CD14-positive monocyte (primary cell): ENCODE measurements at regions not wholly inside any gene's neighbourhood (a gene's known extent, or its start where the extent isn't known, plus 50 kb on each side); places are given as distances from the start of the nearest gene placed in this dataset.

Experiments used
- DNase-seq, 3 donors: peaks; one replicate each; pipeline ENCODE4 v3.0.0-alpha.2; 2011 to 2022
- H2AFZ ChIP-seq: 2 replicates; pipeline ENCODE4 v1.6.0; 2012; ENCODE audit warnings: mild to moderate bottlenecking, low read depth, low read length, inconsistent platforms; ENCODE audit not compliant: insufficient read depth, poor library complexity, severe bottlenecking
- H3K27ac ChIP-seq, 2 donors: 1 replicate in 1 of 2; 2 replicates in 1 of 2; pipeline ENCODE4 v1.5.1; 2012 to 2013; ENCODE audit warnings: low read length in 2 of 2, control low read depth in 1 of 2, inconsistent platforms in 1 of 2, low read depth in 1 of 2, mild to moderate bottlenecking in 1 of 2
- H3K27me3 ChIP-seq, 2 donors: one replicate each; pipeline versions ENCODE4 v1.6.0 to v1.6.1; 2011 to 2013; ENCODE audit warnings: low read length in 2 of 2; ENCODE audit not compliant: control insufficient read depth in 2 of 2, insufficient read depth in 2 of 2
- H3K36me3 ChIP-seq, 2 donors: replicated peaks in 1 of 2; 1 replicate in 1 of 2; 2 replicates in 1 of 2; pipeline versions ENCODE4 v1.5.1 to v1.6.1; 2012 to 2013; ENCODE audit warnings: low read length in 2 of 2, control low read depth in 1 of 2, inconsistent platforms in 1 of 2, mild to moderate bottlenecking in 1 of 2; ENCODE audit not compliant: insufficient read depth in 2 of 2, control insufficient read depth in 1 of 2
- H3K4me1 ChIP-seq, 2 donors: 1 replicate in 1 of 2; 2 replicates in 1 of 2; pipeline versions ENCODE4 v1.5.1 to v1.6.1; 2012 to 2013; ENCODE audit warnings: low read length in 2 of 2, control low read depth in 1 of 2, inconsistent platforms in 1 of 2, mild to moderate bottlenecking in 1 of 2, moderate library complexity in 1 of 2; ENCODE audit not compliant: insufficient read depth in 2 of 2, control insufficient read depth in 1 of 2
- H3K4me2 ChIP-seq: replicated peaks from 2 replicates; pipeline ENCODE3; 2012; ENCODE audit warnings: low read length, moderate library complexity, mild to moderate bottlenecking; ENCODE audit not compliant: poor library complexity, severe bottlenecking; ENCODE audit errors: extremely low read depth
- H3K4me3 ChIP-seq, 3 experiments: fragments of 200-600 bp in 1 of 3; sonication (generic) in 1 of 3; replicated peaks in 1 of 3; 1 replicate in 2 of 3; 2 replicates in 1 of 3; pipeline ENCODE4 v1.5.1; 2011 to 2013; ENCODE audit warnings: low read length in 3 of 3, mild to moderate bottlenecking in 3 of 3, control low read depth in 2 of 3, low read depth in 2 of 3, inconsistent platforms in 1 of 3, moderate library complexity in 1 of 3
- H3K79me2 ChIP-seq: 2 replicates; pipeline ENCODE4 v1.6.0; 2012; ENCODE audit warnings: mild to moderate bottlenecking, control low read depth, inconsistent platforms, low read length, moderate library complexity; ENCODE audit not compliant: insufficient read depth
- H3K9ac ChIP-seq: 2 replicates; pipeline ENCODE4 v1.6.0; 2017; ENCODE audit warnings: low read length, mild to moderate bottlenecking; ENCODE audit not compliant: insufficient read depth, poor library complexity, severe bottlenecking
- H3K9me3 ChIP-seq, 2 donors: replicated peaks in 1 of 2; 1 replicate in 1 of 2; 2 replicates in 1 of 2; pipeline versions ENCODE4 v1.5.1 to v1.6.1; 2012 to 2013; ENCODE audit warnings: low read length in 2 of 2, control low read depth in 1 of 2; ENCODE audit not compliant: control insufficient read depth in 1 of 2, insufficient read depth in 1 of 2
- H4K20me1 ChIP-seq: 2 replicates; pipeline ENCODE4 v1.6.0; 2012; ENCODE audit warnings: mild to moderate bottlenecking, low read length, control low read depth, moderate library complexity; ENCODE audit not compliant: insufficient read depth
- H3K27ac Mint-ChIP-seq, 7 donors: one replicate each; pipeline ENCODE4 v1.8.0; 2020; ENCODE audit warnings: mild to moderate bottlenecking in 7 of 7, mixed read lengths in 7 of 7, moderate library complexity in 6 of 7, inconsistent platforms in 2 of 7
- H3K27me3 Mint-ChIP-seq, 3 donors: one replicate each; pipeline ENCODE4 v1.8.0; 2021 to 2022; ENCODE audit warnings: low read depth in 3 of 3, mild to moderate bottlenecking in 3 of 3, mixed read lengths in 3 of 3, moderate library complexity in 3 of 3, inconsistent platforms in 1 of 3
- H3K36me3 Mint-ChIP-seq, 2 donors: one replicate each; pipeline ENCODE4 v1.8.0; 2020; ENCODE audit warnings: mixed read lengths in 2 of 2, inconsistent platforms in 1 of 2, mild to moderate bottlenecking in 1 of 2
- H3K4me1 Mint-ChIP-seq: one replicate; pipeline ENCODE4 v1.8.0; 2020; ENCODE audit warnings: mild to moderate bottlenecking, mixed read lengths
- H3K4me3 Mint-ChIP-seq, 2 donors: one replicate each; pipeline ENCODE4 v1.8.0; 2020; ENCODE audit warnings: mild to moderate bottlenecking in 2 of 2, mixed read lengths in 2 of 2, moderate library complexity in 1 of 2
- H3K9me3 Mint-ChIP-seq, 7 donors: one replicate each; pipeline ENCODE4 v1.8.0; 2020 to 2022; ENCODE audit warnings: mixed read lengths in 7 of 7, mild to moderate bottlenecking in 6 of 7, moderate library complexity in 6 of 7, inconsistent platforms in 2 of 7
- CTCF ChIP-seq: fragments of 200-600 bp; IDR thresholded peaks from one replicate; pipeline ENCODE4 v1.8.0; 2022; ENCODE audit warnings: antibody characterized with exemption, mild to moderate bottlenecking
- WGBS: methylation state at CpG from one replicate; pipeline ENCODE4 v1.1.5; 2013; ENCODE audit warnings: missing lambda C conversion rate; ENCODE audit not compliant: insufficient coverage; 5-methylcytosine and 5-hydroxymethylcytosine counted together
- intact Hi-C, 2 donors: fragments of 100-400 bp; cut with micrococcal nuclease; formaldehyde crosslinking; loops; one replicate each; pipeline versions ENCODE4 v1.15.0 to v1.15.1; 2023

- intact Hi-C loops = no loop called here
- Mint-ChIP-seq H3K36me3 (no peaks in the 10 kb centered on the region), H3K9me3 (peaks cover 0 to 2% (median 0%) of the 10 kb centered on the region in 7 donors), H3K27me3 (peaks cover 0 to 4% (median 2%) of the 10 kb centered on the region in 3 donors), H3K4me1 (no peaks in the 10 kb centered on the region), H3K27ac (no peak overlapping the region), H3K4me3 (no peak overlapping the region)
- Histone ChIP-seq H2AFZ (no peak overlapping the region), H4K20me1 (no peaks in the 10 kb centered on the region), H3K27ac (no peak overlapping the region), H3K4me1 (no peaks in the 10 kb centered on the region), H3K4me3 (no peak overlapping the region), H3K4me2 (no peak overlapping the region), H3K27me3 (no peaks in the 10 kb centered on the region), H3K36me3 (no peaks in the 10 kb centered on the region), H3K9ac (no peak overlapping the region), H3K79me2 (no peaks in the 10 kb centered on the region), H3K9me3 (no peaks in the 10 kb centered on the region)
- DNase-seq = no peak
- no peak for TF ChIP-seq CTCF
- 51% methylated on average over 2 of the region's 6 CpGs for WGBS
Measured at GRCh38 chr6:97465877-97466561, 183.0 kb upstream of the MMS22L start.

- intact Hi-C loops = no loop called here
- Histone ChIP-seq H3K36me3 (no peaks in the 10 kb centered on the region), H3K9me3 (no peaks in the 10 kb centered on the region), H3K27ac (no peak overlapping the region), H3K79me2 (no peaks in the 10 kb centered on the region), H3K4me2 (no peak overlapping the region), H3K9ac (no peak overlapping the region), H3K4me1 (no peaks in the 10 kb centered on the region), H4K20me1 (no peaks in the 10 kb centered on the region), H3K4me3 (no peak overlapping the region), H3K27me3 (no peaks in the 10 kb centered on the region), H2AFZ (no peak overlapping the region)
- Mint-ChIP-seq H3K4me1 (no peaks in the 10 kb centered on the region), H3K36me3 (no peaks in the 10 kb centered on the region), H3K27ac (no peak overlapping the region), H3K27me3 (peaks cover 0 to 2% (median 2%) of the 10 kb centered on the region in 3 donors), H3K4me3 (no peak overlapping the region), H3K9me3 (peaks cover 0 to 2% (median 0%) of the 10 kb centered on the region in 7 donors)
- DNase-seq = no peak
- TF ChIP-seq CTCF = no peak
Measured at GRCh38 chr6:97468981-97469380, 186.0 kb upstream of the MMS22L start.
